RWPE2 (cell line): ENCODE measurements at regions not wholly inside any gene's neighbourhood (a gene's known extent, or its start where the extent isn't known, plus 50 kb on each side); places are given as distances from the start of the nearest gene placed in this dataset.
"Not testable (repeated sequence)": the region's sequence is repeated elsewhere in the genome, so short reads cannot be mapped to it uniquely, and the experiment has no call there.

Source experiments
- ATAC-seq: fragments of 200-7000 bp; cut with Tn5 transposase; 3 replicates; pipeline ENCODE4 v1.9.1; 2021; ENCODE audit warnings: low read depth
- DNase-seq: peaks from one replicate; pipeline ENCODE4 v3.0.0-alpha.2; 2020; ENCODE audit warnings: low spot score
- H3K27ac ChIP-seq: fragments of 450-650 bp; 2 replicates; pipeline ENCODE4 v1.5.1; 2017; ENCODE audit warnings: mild to moderate bottlenecking; ENCODE audit not compliant: poor library complexity, severe bottlenecking
- H3K27me3 ChIP-seq: fragments of 250-450 bp; sonication (Bioruptor Pico); 2 replicates; pipeline ENCODE4 v1.5.1; 2021; ENCODE audit warnings: mild to moderate bottlenecking, moderate library complexity; ENCODE audit not compliant: insufficient read depth, poor library complexity, severe bottlenecking
- H3K36me3 ChIP-seq: fragments of 250-450 bp; sonication (Bioruptor Pico); 2 replicates; pipeline ENCODE4 v1.5.1; 2020; ENCODE audit warnings: low read depth, mild to moderate bottlenecking, moderate library complexity
- H3K4me1 ChIP-seq: fragments of 250-450 bp; sonication (Bioruptor Pico); 2 replicates; pipeline ENCODE4 v1.5.1; 2021; ENCODE audit warnings: mild to moderate bottlenecking, moderate library complexity; ENCODE audit not compliant: insufficient read depth, poor library complexity, severe bottlenecking
- H3K4me3 ChIP-seq: fragments of 250-450 bp; sonication (Bioruptor Pico); 2 replicates; pipeline ENCODE4 v1.5.1; 2021; ENCODE audit warnings: mild to moderate bottlenecking, moderate library complexity; ENCODE audit not compliant: severe bottlenecking
- H3K9me3 ChIP-seq: fragments of 250-450 bp; sonication (Bioruptor Pico); 2 replicates; pipeline ENCODE4 v1.5.1; 2021; ENCODE audit warnings: mild to moderate bottlenecking, moderate library complexity; ENCODE audit not compliant: severe bottlenecking
- CTCF ChIP-seq: fragments of 450-650 bp; IDR thresholded peaks from one replicate; pipeline ENCODE4 v1.5.1; 2017; ENCODE audit warnings: mild to moderate bottlenecking, moderate library complexity; ENCODE audit not compliant: poor library complexity, severe bottlenecking

DNA sequence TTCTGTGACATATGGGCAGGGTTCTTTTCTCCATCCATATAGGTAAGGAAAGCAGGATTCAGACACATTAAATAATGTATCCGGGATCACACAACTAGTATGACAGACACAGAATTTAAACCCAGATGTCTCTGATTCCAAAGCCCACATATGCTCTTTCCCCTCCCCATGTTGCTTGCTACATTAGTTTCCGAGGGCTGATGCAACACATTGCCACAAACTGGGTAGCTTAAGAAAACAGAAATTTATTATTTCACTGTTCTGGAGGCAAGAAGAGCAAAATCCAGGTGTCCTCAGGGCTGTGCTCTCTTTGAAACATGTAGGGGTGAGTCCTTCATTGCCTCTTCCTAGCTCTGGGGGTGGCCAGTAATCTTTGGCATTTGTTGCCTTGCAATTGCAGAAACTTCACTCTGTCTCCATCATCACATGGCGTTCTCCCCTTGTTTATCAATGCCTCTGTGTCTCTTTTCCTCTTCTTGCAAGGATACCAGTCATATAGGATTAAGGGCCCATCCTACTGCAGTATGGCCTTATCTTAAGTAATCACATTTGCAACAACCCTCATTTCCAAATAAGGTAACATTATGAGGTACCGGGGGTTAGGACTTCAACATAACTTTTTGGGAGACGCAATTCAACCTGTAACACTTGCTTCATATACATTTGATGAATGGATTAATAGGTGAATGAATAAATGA lies 83.0 kb upstream of the CCND2 start:
- DNase-seq (no peak), ATAC-seq (no peak)
- no peak for TF ChIP-seq CTCF
- H3K36me3 ChIP-seq, result no peaks in the 10 kb centered on the region
- H3K4me3 ChIP-seq, result no peak overlapping the region
- H3K27ac ChIP-seq, result no peak overlapping the region
- no peaks in the 10 kb centered on the region for H3K4me1 ChIP-seq
- no peaks in the 10 kb centered on the region for H3K27me3 ChIP-seq
- no peaks in the 10 kb centered on the region for H3K9me3 ChIP-seq

GRCh38 chr12:4189721-4190120 lies 83.8 kb upstream of the CCND2 start:
- ATAC-seq (no peak), DNase-seq (no peak)
- Histone ChIP-seq H3K36me3 (no peaks in the 10 kb centered on the region), H3K27ac (no peak overlapping the region), H3K9me3 (no peaks in the 10 kb centered on the region), H3K4me3 (no peak overlapping the region), H3K4me1 (no peaks in the 10 kb centered on the region), H3K27me3 (no peaks in the 10 kb centered on the region)
- TF ChIP-seq CTCF, result no peak

DNA sequence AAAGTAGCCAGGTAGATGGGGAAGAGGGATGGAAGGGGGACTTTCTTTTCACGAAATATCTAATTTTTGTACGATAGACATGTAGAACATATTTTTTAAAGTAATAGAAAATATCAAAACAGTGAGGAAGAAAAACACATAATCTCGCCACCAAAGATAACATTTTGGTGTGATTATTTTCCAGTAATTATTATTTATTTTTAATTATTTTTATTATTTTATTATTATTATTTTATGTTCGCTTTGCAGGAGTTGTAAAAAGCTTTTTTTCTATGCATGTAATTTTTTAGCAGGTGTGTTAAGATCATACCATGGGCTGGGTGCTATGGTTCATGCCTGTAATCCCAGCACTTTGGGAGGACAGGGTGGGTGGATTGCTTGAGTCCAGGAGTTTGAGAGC lies 85.6 kb upstream of the CCND2 start:
- H3K4me3 ChIP-seq, result no peak overlapping the region
- no peaks in the 10 kb centered on the region for H3K36me3 ChIP-seq
- H3K27me3 ChIP-seq, result no peaks in the 10 kb centered on the region
- TF ChIP-seq CTCF, result no peak
- H3K4me1 ChIP-seq, result no peaks in the 10 kb centered on the region
- H3K9me3 ChIP-seq, result no peaks in the 10 kb centered on the region
- no peak for ATAC-seq
- H3K27ac ChIP-seq, result no peak overlapping the region
- no peak for DNase-seq

GRCh38 chr12:4187315-4187714 lies 86.2 kb upstream of the CCND2 start:
- not testable (repeated sequence) for DNase-seq, H3K4me1 ChIP-seq, H3K27me3 ChIP-seq, H3K36me3 ChIP-seq, H3K4me3 ChIP-seq, ATAC-seq, H3K9me3 ChIP-seq, H3K27ac ChIP-seq

DNA sequence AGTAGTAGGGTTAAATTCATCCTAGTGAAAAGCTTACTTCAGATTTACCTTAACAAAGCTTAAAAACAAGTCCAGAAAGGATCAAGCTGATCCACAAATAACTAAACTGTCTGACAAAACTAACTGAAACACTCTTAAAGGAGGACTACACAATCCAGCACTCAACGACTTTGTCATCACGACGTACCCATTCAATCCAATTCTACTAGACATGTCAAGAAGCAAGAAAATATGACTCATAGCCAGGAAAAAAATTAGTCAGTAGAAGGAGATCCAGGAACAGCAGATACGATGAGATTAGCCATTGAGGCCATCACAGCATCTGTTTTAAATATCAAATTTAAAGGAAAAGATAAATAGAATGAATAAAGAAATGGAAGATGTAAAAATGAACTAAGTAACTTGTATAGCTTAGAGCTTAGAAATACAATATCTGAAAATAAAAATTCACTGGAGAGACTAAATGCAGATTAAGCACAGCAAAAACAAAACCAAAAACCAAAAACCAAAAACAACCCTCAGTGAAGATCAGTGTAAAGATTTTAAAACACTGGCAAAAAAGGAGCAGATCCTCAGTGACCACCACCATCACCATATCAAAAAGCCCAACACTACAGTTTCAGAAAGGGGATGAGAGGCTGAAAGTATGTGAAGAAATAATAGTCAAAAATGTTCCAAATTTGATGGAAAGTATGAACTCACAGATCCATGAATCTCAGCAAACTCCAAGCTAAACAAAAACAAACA lies 95.0 kb upstream of the CCND2 start:
- no peak for DNase-seq
- Histone ChIP-seq H3K9me3 (no peaks in the 10 kb centered on the region), H3K4me3 (no peak overlapping the region), H3K27ac (no peak overlapping the region), H3K27me3 (no peaks in the 10 kb centered on the region), H3K4me1 (no peaks in the 10 kb centered on the region), H3K36me3 (no peaks in the 10 kb centered on the region)
- no peak for TF ChIP-seq CTCF
- no peak for ATAC-seq
